ENCODE measurements at regions not wholly inside any gene's neighbourhood (a gene's known extent, or its start where the extent isn't known, plus 50 kb on each side); places are given as distances from the start of the nearest gene placed in this dataset.

- H3K9me3 Mint-ChIP-seq = no peaks in the 10 kb centered on the region
- no peaks in the 10 kb centered on the region for H3K4me1 Mint-ChIP-seq
- H3K4me3 Mint-ChIP-seq = no peak overlapping the region
- peak; percentile 17 for DNase-seq
- ChIA-PET POLR2A (no interaction called here), CTCF (interaction anchor here (0.6 kb wide), 1 partner anchor 1980 kb away, joined by 3 read pairs; no protein-coding TSS in a partner anchor)
- H3K27ac Mint-ChIP-seq = no peak overlapping the region
- no peaks in the 10 kb centered on the region for H3K36me3 Mint-ChIP-seq (ENCODE audit: low read depth)
- no peaks in the 10 kb centered on the region for H3K27me3 Mint-ChIP-seq
Measured at GRCh38 chr1:50279622-50280330, 143.5 kb downstream of the DMRTA2 start.

- Mint-ChIP-seq H3K4me3 (no peak overlapping the region), H3K27me3 (no peaks in the 10 kb centered on the region), H3K4me1 (no peaks in the 10 kb centered on the region), H3K36me3 (ENCODE audit: low read depth) (no peaks in the 10 kb centered on the region), H3K27ac (no peak overlapping the region), H3K9me3 (no peaks in the 10 kb centered on the region)
- no peak for DNase-seq
- CTCF ChIA-PET = interaction anchor here (0.6 kb wide), 1 partner anchor 1979 kb away, joined by 3 read pairs; no protein-coding TSS in a partner anchor
- POLR2A ChIA-PET = no interaction called here
Measured at GRCh38 chr1:50278961-50279360, 144.3 kb downstream of the DMRTA2 start.

DNA sequence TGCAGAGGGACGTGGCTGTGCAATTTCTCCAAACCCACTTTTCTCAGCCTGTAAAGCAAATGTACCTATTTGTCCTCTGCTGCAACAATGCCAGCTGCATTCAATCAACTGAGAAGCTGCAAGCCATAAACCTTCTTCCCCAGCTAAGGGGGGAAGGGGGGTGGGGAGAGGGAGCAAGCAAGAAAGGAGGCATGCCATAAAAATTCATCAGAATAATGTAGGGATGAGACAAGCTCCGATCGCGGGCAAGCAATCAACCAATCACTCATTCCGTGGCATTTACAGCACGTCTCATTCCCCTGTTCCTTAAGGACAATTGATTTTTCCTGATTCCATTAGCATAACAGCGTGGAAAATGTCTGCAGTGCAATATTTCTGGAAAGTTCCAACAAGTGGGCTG lies 144.8 kb downstream of the DMRTA2 start:
- no peaks in the 10 kb centered on the region for H3K36me3 Mint-ChIP-seq (ENCODE audit: low read depth)
- ChIA-PET POLR2A (no interaction called here), CTCF (no interaction called here)
- no peak overlapping the region for H3K4me3 Mint-ChIP-seq
- DNase-seq = no peak
- no peak overlapping the region for H3K27ac Mint-ChIP-seq
- no peaks in the 10 kb centered on the region for H3K9me3 Mint-ChIP-seq
- H3K4me1 Mint-ChIP-seq = no peaks in the 10 kb centered on the region
- no peaks in the 10 kb centered on the region for H3K27me3 Mint-ChIP-seq

GRCh38 chr1:50275566-50275965 lies 147.7 kb downstream of the DMRTA2 start:
- H3K36me3 Mint-ChIP-seq (ENCODE audit: low read depth) = no peaks in the 10 kb centered on the region

GRCh38 chr1:50272912-50273311 lies 150.3 kb downstream of the DMRTA2 start:
- H3K27me3 Mint-ChIP-seq = no peaks in the 10 kb centered on the region
- CTCF ChIA-PET = no interaction called here
- H3K9me3 Mint-ChIP-seq = no peaks in the 10 kb centered on the region
- H3K27ac Mint-ChIP-seq = no peak overlapping the region
- no peaks in the 10 kb centered on the region for H3K36me3 Mint-ChIP-seq (ENCODE audit: low read depth)
- POLR2A ChIA-PET = no interaction called here
- no peaks in the 10 kb centered on the region for H3K4me1 Mint-ChIP-seq
- DNase-seq = no peak
- no peak overlapping the region for H3K4me3 Mint-ChIP-seq

More at GRCh38 chr1:50275566-50275965, 147.7 kb downstream of the DMRTA2 start:
- Mint-ChIP-seq H3K4me1 (no peaks in the 10 kb centered on the region), H3K9me3 (no peaks in the 10 kb centered on the region), H3K27me3 (no peaks in the 10 kb centered on the region), H3K4me3 (no peak overlapping the region), H3K27ac (no peak overlapping the region)
- no peak for DNase-seq
- ChIA-PET CTCF (no interaction called here), POLR2A (no interaction called here)

GRCh38 chr1:50271968-50272578 lies 151.2 kb downstream of the DMRTA2 start:
- Mint-ChIP-seq H3K27ac (no peak overlapping the region), H3K4me3 (no peak overlapping the region), H3K4me1 (no peaks in the 10 kb centered on the region), H3K9me3 (no peaks in the 10 kb centered on the region), H3K36me3 (ENCODE audit: low read depth) (no peaks in the 10 kb centered on the region), H3K27me3 (no peaks in the 10 kb centered on the region)
- peak; percentile 17 for DNase-seq
- CTCF ChIA-PET = no interaction called here
- POLR2A ChIA-PET = no interaction called here

GRCh38 chr1:50271337-50271736 lies 151.9 kb downstream of the DMRTA2 start:
- POLR2A ChIA-PET = no interaction called here
- Mint-ChIP-seq H3K27me3 (no peaks in the 10 kb centered on the region), H3K9me3 (no peaks in the 10 kb centered on the region), H3K27ac (no peak overlapping the region), H3K4me3 (no peak overlapping the region), H3K36me3 (ENCODE audit: low read depth) (no peaks in the 10 kb centered on the region), H3K4me1 (peaks cover 1% of the 10 kb centered on the region)
- no peak for DNase-seq
- CTCF ChIA-PET = no interaction called here

DNA sequence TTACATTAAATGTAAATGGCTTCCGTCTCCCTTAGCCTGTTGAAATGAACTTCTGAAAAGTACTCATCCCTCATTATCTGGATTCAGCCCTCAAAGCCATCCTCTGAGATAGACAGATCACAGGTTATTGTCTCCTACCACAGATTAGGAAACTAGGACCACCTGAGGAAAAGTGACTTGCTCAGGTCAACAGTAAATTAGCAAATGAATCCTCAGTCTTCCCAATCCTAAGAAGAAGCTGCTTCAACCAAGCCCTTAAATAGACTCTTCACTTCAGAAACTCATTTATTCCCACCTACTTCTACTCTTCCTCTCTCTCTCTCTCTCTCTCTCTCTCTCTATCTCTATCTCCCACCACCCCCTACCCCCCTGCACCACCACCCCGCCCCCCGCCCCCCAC lies 152.3 kb downstream of the DMRTA2 start:
- Mint-ChIP-seq H3K27me3 (no peaks in the 10 kb centered on the region), H3K4me3 (no peak overlapping the region), H3K27ac (no peak overlapping the region), H3K36me3 (ENCODE audit: low read depth) (no peaks in the 10 kb centered on the region), H3K4me1 (peaks cover 1% of the 10 kb centered on the region), H3K9me3 (no peaks in the 10 kb centered on the region)
- ChIA-PET POLR2A (no interaction called here), CTCF (no interaction called here)
- no peak for DNase-seq

DNA sequence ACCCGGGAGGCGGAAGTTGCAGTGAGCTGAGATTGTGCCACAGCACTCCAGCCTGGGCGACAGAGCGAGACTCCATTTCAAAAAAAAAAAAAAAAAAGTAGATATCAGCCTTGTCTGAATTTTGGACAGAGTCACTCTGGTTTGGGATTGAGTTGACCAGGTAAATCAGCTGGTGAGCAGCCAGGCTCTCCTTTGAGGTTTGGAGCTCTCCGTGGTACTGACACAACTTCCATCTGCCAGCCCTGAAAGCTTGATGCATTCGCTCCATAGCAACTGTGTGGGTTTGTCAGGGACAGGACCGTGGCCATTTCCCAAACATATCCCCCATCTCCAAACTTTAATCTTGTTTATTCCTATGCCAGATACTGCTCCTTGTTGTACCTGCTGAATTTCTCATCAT lies 155.2 kb downstream of the DMRTA2 start:
- ChIA-PET POLR2A (no interaction called here), CTCF (interaction anchor here (0.7 kb wide), 1 partner anchor 40 kb away, joined by 3 read pairs; no protein-coding TSS in a partner anchor)
- no peaks in the 10 kb centered on the region for H3K36me3 Mint-ChIP-seq (ENCODE audit: low read depth)
- no peaks in the 10 kb centered on the region for H3K27me3 Mint-ChIP-seq
- DNase-seq = no peak
- peaks cover 1% of the 10 kb centered on the region for H3K4me1 Mint-ChIP-seq
- no peak overlapping the region for H3K4me3 Mint-ChIP-seq
- no peaks in the 10 kb centered on the region for H3K9me3 Mint-ChIP-seq
- no peak overlapping the region for H3K27ac Mint-ChIP-seq

DNA sequence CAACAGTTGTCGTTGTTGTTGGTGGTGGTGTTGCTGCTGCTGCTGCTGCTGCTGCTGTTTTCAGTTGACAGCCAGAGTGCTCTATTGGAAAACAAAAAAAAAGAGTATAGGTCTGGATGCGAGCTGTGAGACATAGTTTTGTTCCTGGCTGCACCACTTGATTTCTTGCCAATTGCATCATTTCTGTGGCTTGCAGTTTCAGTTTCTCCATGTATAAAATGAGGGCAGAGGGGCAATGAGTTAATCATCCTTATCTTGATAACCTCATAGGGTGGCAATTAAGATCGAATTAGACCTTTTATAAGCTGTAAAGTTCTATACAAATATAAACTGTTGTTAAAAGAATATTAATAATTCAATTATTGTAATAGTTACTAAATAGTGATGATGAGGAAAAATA lies 156.7 kb downstream of the DMRTA2 start:
- Mint-ChIP-seq H3K4me3 (no peak overlapping the region), H3K27ac (no peak overlapping the region), H3K4me1 (peaks cover 1% of the 10 kb centered on the region), H3K36me3 (ENCODE audit: low read depth) (no peaks in the 10 kb centered on the region), H3K27me3 (no peaks in the 10 kb centered on the region), H3K9me3 (no peaks in the 10 kb centered on the region)
- CTCF ChIA-PET = interaction anchor here (1.5 kb wide), 1 partner anchor 67 kb away, joined by 3 read pairs; no protein-coding TSS in a partner anchor
- POLR2A ChIA-PET = no interaction called here
- DNase-seq = no peak

GRCh38 chr1:50265790-50266314 lies 157.1 kb downstream of the ELAVL4 start:
- ChIA-PET POLR2A (no interaction called here), CTCF (interaction anchor here (1.5 kb wide), 1 partner anchor 67 kb away, joined by 3 read pairs; no protein-coding TSS in a partner anchor)
- Mint-ChIP-seq H3K27ac (no peak overlapping the region), H3K27me3 (no peaks in the 10 kb centered on the region), H3K4me3 (no peak overlapping the region), H3K4me1 (peaks cover 1% of the 10 kb centered on the region), H3K36me3 (ENCODE audit: low read depth) (no peaks in the 10 kb centered on the region), H3K9me3 (no peaks in the 10 kb centered on the region)
- no peak for DNase-seq

- Mint-ChIP-seq H3K4me1 (peaks cover 1% of the 10 kb centered on the region), H3K27me3 (no peaks in the 10 kb centered on the region), H3K4me3 (no peak overlapping the region), H3K27ac (no peak overlapping the region), H3K9me3 (no peaks in the 10 kb centered on the region), H3K36me3 (ENCODE audit: low read depth) (no peaks in the 10 kb centered on the region)
- DNase-seq = no peak
- POLR2A ChIA-PET = no interaction called here
- CTCF ChIA-PET = no interaction called here
Measured at GRCh38 chr1:50264590-50264989, 155.9 kb downstream of the ELAVL4 start.

- CTCF ChIA-PET = no interaction called here
Measured at GRCh38 chr1:50262436-50262835, 153.7 kb downstream of the ELAVL4 start.

DNA sequence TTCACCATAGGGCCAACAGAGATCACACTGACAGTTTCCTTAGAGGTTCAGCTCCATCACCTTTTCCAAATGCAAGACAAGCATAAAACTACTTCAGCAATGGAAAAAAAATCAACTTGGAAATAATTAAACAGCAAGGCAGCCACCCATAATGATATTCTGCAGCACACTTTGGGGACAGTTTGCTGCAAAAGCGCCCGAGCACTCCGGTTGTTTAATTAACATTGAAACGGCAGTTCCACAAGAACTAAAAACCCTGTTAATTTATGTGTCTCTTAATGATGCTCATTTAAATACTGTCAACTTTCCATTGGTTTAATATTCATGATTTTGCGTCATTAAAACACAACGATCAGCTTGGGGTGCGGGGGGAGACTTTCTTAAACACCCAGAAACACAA lies 153.2 kb downstream of the ELAVL4 start:
- Mint-ChIP-seq H3K4me1 (peaks cover 1% of the 10 kb centered on the region), H3K27ac (no peak overlapping the region), H3K4me3 (no peak overlapping the region), H3K27me3 (no peaks in the 10 kb centered on the region), H3K9me3 (no peaks in the 10 kb centered on the region), H3K36me3 (ENCODE audit: low read depth) (no peaks in the 10 kb centered on the region)
- CTCF ChIA-PET = no interaction called here
- DNase-seq = no peak
- POLR2A ChIA-PET = no interaction called here

More at GRCh38 chr1:50262436-50262835, 153.7 kb downstream of the ELAVL4 start:
- Mint-ChIP-seq H3K9me3 (no peaks in the 10 kb centered on the region), H3K27me3 (no peaks in the 10 kb centered on the region), H3K27ac (no peak overlapping the region), H3K36me3 (ENCODE audit: low read depth) (no peaks in the 10 kb centered on the region), H3K4me3 (no peak overlapping the region), H3K4me1 (peaks cover 1% of the 10 kb centered on the region)
- no peak for DNase-seq
- POLR2A ChIA-PET = no interaction called here
